ENCODE measurements at regions not wholly inside any gene's neighbourhood (a gene's known extent, or its start where the extent isn't known, plus 50 kb on each side); places are given as distances from the start of the nearest gene placed in this dataset.

- no peak for TF ChIP-seq EZH2phosphoT487 (IDR thresholded peaks at IDR 0.05; ENCODE audit: borderline replicate concordance)
- no peak for TF ChIP-seq CTCF (conservative IDR thresholded peaks at IDR 0.05; ENCODE audit: low read length)
These were observed 54.6 kb upstream of the PTGR2 start for GRCh38 chr14:73796893-73797542.
